ENCODE measurements at regions not wholly inside any gene's neighbourhood (a gene's known extent, or its start where the extent isn't known, plus 50 kb on each side); places are given as distances from the start of the nearest gene placed in this dataset.

DNA sequence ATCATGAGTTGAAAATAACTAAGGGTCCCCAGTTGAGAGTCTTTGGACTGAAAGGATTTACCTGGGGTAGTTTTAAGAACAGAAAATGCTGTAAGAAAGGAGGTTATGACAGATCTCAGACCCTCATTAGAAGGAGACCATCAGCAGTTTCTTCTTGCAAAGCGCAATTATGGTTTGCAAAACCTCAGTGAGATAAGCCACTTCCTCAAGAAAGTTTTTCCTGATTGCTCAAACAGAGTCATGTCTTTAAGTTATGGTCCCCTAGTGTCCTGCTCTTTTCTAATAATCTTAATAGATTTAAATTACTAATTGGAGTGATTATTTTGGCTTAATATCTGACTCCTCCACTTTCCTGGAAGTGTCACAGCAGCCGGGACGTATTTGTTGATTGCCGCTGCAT is 293.2 kb upstream of the KLF4 start:
- TF ChIP-seq, protein P1, sequence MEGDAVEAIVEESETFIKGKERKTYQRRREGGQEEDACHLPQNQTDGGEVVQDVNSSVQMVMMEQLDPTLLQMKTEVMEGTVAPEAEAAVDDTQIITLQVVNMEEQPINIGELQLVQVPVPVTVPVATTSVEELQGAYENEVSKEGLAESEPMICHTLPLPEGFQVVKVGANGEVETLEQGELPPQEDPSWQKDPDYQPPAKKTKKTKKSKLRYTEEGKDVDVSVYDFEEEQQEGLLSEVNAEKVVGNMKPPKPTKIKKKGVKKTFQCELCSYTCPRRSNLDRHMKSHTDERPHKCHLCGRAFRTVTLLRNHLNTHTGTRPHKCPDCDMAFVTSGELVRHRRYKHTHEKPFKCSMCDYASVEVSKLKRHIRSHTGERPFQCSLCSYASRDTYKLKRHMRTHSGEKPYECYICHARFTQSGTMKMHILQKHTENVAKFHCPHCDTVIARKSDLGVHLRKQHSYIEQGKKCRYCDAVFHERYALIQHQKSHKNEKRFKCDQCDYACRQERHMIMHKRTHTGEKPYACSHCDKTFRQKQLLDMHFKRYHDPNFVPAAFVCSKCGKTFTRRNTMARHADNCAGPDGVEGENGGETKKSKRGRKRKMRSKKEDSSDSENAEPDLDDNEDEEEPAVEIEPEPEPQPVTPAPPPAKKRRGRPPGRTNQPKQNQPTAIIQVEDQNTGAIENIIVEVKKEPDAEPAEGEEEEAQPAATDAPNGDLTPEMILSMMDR (IDR thresholded peaks at IDR 0.05; ENCODE audit: low read depth, low read length) = no peak
- no peak for TF ChIP-seq EZH2phosphoT487 (IDR thresholded peaks at IDR 0.05; ENCODE audit: low read depth)
